PFSK-1 (cell line): ENCODE measurements at regions not wholly inside any gene's neighbourhood (a gene's known extent, or its start where the extent isn't known, plus 50 kb on each side); places are given as distances from the start of the nearest gene placed in this dataset.

Experiments used
- FOXP2 ChIP-seq: optimal IDR thresholded peaks from 2 replicates; pipeline ENCODE3; 2011; ENCODE audit warnings: borderline replicate concordance, control low read depth, inconsistent platforms; ENCODE audit not compliant: insufficient read depth; ENCODE audit errors: extremely low read length, extremely low read depth
- POLR2AphosphoS5 ChIP-seq: IDR thresholded peaks from 2 replicates; pipeline ENCODE4 v1.6.1; 2012; ENCODE audit warnings: low read depth, mild to moderate bottlenecking, control low read depth, low read length, moderate library complexity
- SIN3A ChIP-seq: IDR thresholded peaks from 2 replicates; pipeline ENCODE4 v1.6.1; 2012; ENCODE audit warnings: mild to moderate bottlenecking, low read length, moderate library complexity, borderline replicate concordance; ENCODE audit not compliant: insufficient read depth
- TAF1 ChIP-seq: IDR thresholded peaks from 2 replicates; pipeline ENCODE4 v1.6.1; 2012; ENCODE audit warnings: low read length, control low read depth, borderline replicate concordance; ENCODE audit not compliant: insufficient read depth
- TF ChIP-seq, protein P1 (sequence below), 2 experiments: IDR thresholded peaks; 2 replicates each; pipeline versions ENCODE4 v1.6.1 to v1.8.0; 2011 to 2012; ENCODE audit warnings: low read depth in 2 of 2, low read length in 2 of 2, control low read depth in 1 of 2, inconsistent platforms in 1 of 2, mild to moderate bottlenecking in 1 of 2, moderate library complexity in 1 of 2; ENCODE audit not compliant: insufficient read depth in 1 of 2

DNA sequence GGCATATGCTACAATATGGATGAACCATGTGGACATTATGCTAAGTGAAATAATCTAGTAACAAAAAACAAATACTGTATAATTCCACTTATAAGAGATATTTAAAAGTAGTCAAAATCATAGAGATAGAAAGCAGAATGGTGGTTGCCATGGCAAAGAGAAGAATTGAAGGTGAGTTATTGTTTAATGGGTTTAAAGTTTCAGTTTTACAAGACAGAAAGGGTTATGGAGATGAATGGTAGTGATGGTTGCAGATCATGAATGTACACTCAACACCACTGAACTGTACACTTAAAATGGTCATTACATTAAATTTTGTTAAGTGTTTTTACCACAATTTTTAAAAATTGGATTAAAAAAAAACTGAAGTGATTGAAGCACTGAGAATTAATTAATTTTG, 298.2 kb upstream of the ZC3H15 start:
- TF ChIP-seq, protein P1, sequence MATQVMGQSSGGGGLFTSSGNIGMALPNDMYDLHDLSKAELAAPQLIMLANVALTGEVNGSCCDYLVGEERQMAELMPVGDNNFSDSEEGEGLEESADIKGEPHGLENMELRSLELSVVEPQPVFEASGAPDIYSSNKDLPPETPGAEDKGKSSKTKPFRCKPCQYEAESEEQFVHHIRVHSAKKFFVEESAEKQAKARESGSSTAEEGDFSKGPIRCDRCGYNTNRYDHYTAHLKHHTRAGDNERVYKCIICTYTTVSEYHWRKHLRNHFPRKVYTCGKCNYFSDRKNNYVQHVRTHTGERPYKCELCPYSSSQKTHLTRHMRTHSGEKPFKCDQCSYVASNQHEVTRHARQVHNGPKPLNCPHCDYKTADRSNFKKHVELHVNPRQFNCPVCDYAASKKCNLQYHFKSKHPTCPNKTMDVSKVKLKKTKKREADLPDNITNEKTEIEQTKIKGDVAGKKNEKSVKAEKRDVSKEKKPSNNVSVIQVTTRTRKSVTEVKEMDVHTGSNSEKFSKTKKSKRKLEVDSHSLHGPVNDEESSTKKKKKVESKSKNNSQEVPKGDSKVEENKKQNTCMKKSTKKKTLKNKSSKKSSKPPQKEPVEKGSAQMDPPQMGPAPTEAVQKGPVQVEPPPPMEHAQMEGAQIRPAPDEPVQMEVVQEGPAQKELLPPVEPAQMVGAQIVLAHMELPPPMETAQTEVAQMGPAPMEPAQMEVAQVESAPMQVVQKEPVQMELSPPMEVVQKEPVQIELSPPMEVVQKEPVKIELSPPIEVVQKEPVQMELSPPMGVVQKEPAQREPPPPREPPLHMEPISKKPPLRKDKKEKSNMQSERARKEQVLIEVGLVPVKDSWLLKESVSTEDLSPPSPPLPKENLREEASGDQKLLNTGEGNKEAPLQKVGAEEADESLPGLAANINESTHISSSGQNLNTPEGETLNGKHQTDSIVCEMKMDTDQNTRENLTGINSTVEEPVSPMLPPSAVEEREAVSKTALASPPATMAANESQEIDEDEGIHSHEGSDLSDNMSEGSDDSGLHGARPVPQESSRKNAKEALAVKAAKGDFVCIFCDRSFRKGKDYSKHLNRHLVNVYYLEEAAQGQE (IDR thresholded peaks at IDR 0.05; ENCODE audit: insufficient read depth in 1 of 2, low read depth in 2 of 2, low read length in 2 of 2): no peak
- TF ChIP-seq TAF1: no peak
- no peak for TF ChIP-seq POLR2AphosphoS5
- no peak for TF ChIP-seq FOXP2
- TF ChIP-seq SIN3A: no peak

DNA sequence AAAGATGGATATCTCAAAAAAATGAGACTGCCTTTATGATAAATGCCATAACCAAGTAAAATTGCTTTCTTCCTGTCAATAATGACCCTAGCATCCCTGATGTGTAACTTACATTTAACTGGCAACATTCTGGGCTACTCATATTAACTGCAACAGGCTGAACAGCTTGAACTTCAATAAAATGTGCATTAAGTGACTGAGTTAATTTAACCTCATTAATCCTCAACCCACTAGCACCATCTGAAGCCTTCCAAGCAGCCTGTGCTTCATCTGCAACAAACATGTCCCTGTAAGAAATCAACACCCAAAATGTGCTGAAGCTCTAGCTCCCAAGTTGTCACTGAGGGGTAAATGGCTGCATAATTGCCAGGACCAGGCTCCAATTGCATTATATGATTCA, 296.2 kb upstream of the ZC3H15 start:
- TF ChIP-seq, protein P1 (IDR thresholded peaks at IDR 0.05; ENCODE audit: insufficient read depth in 1 of 2, low read depth in 2 of 2, low read length in 2 of 2): no peak
- TF ChIP-seq POLR2AphosphoS5 (no peak), SIN3A (no peak), TAF1 (no peak), FOXP2 (no peak)

DNA sequence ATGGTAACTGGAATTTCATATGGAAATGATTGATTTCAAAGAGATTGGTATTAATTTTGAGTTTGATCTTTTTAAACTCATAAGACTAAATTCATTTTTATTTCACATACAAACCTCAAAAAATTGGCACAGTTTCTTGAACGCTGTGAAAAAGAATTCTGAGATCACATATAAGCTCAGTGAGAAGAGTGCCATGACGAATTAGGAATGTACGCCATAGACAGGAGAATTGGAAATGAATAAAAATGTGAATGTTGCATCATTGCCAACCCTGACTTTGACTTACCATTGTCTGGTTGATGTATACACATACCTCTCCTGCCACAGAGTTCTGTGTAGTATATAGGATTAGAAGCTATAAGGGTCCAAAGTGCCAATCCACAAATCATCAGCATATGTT, 290.4 kb upstream of the ZC3H15 start:
- TF ChIP-seq TAF1: no peak

DNA sequence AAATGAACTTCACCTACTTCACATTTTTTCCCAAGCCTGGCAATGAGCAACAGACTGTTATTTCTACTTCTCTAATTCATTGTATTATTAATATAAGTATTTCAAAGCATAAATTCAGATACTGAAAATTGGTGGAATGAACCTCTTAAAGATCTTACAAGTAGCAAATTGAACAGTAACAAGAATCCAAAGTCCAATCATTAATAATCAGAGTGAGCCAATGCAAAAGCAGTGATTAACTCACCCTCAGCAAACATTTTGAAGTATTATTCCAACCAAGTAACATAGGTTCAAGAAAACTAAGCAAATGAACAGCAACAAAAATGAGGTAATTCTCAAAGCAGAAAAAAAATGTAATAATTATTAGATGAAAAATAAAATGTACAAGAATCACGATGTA, 288.1 kb upstream of the ZC3H15 start:
- TF ChIP-seq POLR2AphosphoS5 (no peak), TAF1 (no peak), FOXP2 (no peak), SIN3A (no peak)
- TF ChIP-seq, protein P1 (IDR thresholded peaks at IDR 0.05; ENCODE audit: insufficient read depth in 1 of 2, low read depth in 2 of 2, low read length in 2 of 2): no peak

DNA sequence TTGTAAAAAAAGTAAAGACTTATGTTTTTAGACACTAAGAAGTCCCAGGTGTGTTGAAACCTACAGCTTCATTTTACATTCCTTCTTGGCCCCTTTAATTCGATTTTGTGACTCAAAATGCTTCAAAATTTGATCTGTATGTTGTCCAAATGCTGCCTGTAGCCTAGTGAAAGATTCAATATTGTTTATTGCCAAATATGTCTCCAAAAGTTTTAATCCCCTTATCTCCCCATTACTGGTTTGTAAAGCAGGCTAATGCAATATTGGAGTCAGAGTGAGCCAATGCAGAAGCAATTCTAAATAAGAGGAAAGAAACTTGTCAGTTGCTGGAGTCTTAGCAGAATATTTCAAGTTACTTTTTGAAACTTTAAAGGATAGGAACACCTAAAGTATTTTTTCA, 287.0 kb upstream of the ZC3H15 start:
- TF ChIP-seq, protein P1 (IDR thresholded peaks at IDR 0.05; ENCODE audit: insufficient read depth in 1 of 2, low read depth in 2 of 2, low read length in 2 of 2): no peak
- no peak for TF ChIP-seq SIN3A
- TF ChIP-seq FOXP2: no peak
- no peak for TF ChIP-seq TAF1
- no peak for TF ChIP-seq POLR2AphosphoS5
